GM12864 (cell line): ENCODE measurements at regions not wholly inside any gene's neighbourhood (a gene's known extent, or its start where the extent isn't known, plus 50 kb on each side); places are given as distances from the start of the nearest gene placed in this dataset.
"Not testable (repeated sequence)": the region's sequence is repeated elsewhere in the genome, so short reads cannot be mapped to it uniquely, and the experiment has no call there.

Source experiments
- DNase-seq: peaks from one replicate; pipeline ENCODE4 v3.0.0-alpha.2; 2011; ENCODE audit warnings: low read depth
- H3K4me3 ChIP-seq: 2 replicates; pipeline ENCODE4 v1.5.1; 2011; ENCODE audit warnings: mild to moderate bottlenecking, low read depth, low read length, control low read depth
- TF ChIP-seq, protein P1 (sequence below): IDR thresholded peaks from 2 replicates; pipeline ENCODE4 v1.5.1; 2011; ENCODE audit warnings: low read depth, mild to moderate bottlenecking, moderate library complexity, low read length, control low read depth, inconsistent platforms; ENCODE audit errors: missing control alignments

DNA sequence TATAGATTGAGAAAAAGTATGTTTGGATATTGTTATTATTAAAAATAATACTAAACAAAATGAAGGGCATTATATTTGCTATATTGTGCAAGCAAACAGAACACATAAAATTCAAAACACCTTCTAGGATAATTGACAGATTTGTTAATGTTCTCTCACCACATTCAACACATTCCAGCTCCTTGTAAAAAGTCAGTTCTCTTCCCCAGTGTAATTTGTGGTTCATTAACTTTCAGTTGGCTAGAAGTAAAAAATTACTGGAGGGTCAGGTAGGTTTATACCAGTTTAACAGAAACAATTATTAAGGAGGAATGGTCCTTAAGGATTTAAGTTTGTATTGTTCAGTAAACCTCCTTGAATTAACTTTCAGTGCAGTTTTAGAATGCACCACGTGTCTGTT, 1235.3 kb upstream of the ADGRL2 start:
- TF ChIP-seq, protein P1, sequence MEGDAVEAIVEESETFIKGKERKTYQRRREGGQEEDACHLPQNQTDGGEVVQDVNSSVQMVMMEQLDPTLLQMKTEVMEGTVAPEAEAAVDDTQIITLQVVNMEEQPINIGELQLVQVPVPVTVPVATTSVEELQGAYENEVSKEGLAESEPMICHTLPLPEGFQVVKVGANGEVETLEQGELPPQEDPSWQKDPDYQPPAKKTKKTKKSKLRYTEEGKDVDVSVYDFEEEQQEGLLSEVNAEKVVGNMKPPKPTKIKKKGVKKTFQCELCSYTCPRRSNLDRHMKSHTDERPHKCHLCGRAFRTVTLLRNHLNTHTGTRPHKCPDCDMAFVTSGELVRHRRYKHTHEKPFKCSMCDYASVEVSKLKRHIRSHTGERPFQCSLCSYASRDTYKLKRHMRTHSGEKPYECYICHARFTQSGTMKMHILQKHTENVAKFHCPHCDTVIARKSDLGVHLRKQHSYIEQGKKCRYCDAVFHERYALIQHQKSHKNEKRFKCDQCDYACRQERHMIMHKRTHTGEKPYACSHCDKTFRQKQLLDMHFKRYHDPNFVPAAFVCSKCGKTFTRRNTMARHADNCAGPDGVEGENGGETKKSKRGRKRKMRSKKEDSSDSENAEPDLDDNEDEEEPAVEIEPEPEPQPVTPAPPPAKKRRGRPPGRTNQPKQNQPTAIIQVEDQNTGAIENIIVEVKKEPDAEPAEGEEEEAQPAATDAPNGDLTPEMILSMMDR: no peak
- H3K4me3 ChIP-seq: no peak overlapping the region
- DNase-seq: no peak

DNA sequence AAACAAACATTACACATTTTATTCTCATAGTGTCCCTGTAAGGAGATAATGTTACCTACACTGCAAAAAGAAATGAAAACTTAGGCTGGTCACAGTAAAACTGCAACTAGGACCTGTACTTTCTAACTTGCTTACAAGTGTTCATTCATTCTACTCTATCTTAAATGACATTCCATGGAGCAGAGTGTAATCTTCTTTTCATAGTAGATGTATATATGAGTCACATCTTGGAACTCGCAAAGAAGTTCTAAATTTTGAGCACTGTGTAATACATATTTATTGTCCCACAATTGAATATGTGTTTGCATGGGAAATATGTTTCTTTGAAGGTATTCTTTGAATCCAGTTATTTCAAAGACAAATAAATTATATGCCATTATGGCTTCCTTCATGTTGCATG, 1258.5 kb upstream of the ADGRL2 start:
- DNase-seq: no peak
- no peak overlapping the region for H3K4me3 ChIP-seq
- TF ChIP-seq, protein P1: no peak

DNA sequence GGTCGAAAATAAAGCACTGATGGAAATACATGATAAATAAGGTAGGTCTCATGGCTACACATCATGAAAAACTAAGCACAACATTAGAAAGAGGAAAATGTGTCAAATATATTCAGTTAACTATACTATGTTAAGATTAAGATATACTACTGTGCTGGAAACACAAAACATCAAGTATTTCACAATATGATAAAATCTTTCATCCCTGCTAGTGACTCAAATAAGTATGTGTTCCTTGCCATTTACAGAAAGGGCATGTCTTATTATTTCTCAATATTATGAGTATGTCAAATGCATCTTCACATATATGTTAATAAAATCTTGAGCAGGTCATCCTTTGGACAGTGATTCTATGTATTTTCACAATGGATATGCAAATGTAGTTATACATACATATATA, 1260.1 kb upstream of the ADGRL2 start:
- DNase-seq: no peak
- TF ChIP-seq, protein P1: no peak
- H3K4me3 ChIP-seq: no peak overlapping the region

DNA sequence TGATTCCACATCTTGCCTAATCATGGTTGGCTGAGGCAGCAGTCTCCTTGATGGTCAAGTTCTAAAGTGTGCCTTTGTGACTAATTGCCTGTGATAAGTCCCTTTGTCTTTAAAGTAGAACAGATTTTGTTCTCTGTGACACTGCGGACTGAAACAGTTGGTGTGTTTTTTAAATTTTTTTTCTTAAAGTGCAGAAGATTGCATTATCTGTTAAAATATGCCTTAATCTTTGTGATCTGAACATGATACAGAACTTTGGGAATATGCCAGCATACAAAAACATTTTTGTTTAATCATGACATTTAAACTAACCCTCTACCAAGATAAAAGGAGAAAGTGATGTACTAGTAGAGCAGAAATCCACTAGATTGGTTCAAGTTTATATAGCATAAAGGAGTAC, 1260.6 kb upstream of the ADGRL2 start:
- TF ChIP-seq, protein P1: no peak
- no peak overlapping the region for H3K4me3 ChIP-seq
- no peak for DNase-seq

DNA sequence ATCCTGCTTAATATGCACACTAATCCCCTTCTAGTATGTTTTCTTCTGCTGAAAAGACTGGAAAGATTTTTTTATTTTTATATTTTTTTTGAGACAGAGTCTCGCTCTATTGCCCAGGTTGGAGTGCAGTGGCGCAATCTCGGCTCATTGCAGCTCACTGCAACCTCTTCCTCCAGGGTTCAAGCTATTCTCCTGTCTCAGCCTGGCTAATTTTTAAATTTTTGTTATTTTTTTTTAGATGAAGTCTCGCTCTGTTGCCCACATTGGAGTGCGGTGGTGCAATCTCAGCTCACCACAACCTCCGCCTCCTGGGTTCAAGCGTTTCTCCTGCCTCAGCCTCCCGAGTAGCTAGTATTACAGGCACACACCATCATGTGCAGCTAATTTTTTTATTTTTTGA, 1261.4 kb upstream of the ADGRL2 start:
- H3K4me3 ChIP-seq, DNase-seq: not testable (repeated sequence)

DNA sequence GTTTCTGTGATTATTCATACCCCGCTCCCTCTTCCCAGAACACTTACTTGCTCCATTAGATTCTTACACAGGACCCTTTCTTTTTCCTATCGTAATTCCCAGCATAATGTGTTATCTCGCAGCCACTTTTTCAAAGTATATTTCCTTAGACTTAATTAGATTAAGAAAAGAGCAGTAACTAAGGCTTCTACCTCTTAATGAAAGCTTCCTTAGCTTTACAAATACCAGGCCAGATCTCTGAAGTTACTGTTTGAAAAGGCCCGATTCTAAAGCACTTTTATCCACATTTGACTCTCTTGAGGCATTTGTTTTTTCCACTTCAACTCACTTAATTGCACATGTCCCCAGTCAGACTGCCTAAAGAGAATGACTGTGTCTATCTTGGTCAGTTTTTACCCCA, 1264.3 kb upstream of the ADGRL2 start:
- H3K4me3 ChIP-seq: no peak overlapping the region
- TF ChIP-seq, protein P1: no peak
- DNase-seq: no peak

DNA sequence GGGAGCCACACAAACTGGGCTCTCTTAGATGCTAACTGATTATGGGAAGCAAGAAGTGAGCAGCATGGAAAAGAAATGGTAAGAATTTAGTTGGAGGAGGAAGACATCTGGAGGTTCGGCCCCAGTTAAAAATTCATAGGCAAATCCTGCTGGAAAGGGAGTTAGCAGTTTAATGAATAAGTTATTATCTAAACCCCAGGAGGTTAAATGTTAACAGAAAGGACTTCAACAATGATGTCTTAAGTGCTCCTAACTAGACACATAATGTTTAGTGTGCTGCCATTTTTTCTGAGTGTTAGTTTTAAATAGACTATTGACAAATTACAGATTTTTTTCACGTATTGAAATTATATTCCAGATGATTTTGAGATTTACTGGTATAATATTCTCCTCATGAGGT, 1265.3 kb upstream of the ADGRL2 start:
- H3K4me3 ChIP-seq: no peak overlapping the region
- no peak for DNase-seq
- TF ChIP-seq, protein P1: no peak
